ENCODE measurements at regions not wholly inside any gene's neighbourhood (a gene's known extent, or its start where the extent isn't known, plus 50 kb on each side); places are given as distances from the start of the nearest gene placed in this dataset.
A peak's percentile ranks its signal among the peaks of the same experiment; 100 is the strongest.

DNA sequence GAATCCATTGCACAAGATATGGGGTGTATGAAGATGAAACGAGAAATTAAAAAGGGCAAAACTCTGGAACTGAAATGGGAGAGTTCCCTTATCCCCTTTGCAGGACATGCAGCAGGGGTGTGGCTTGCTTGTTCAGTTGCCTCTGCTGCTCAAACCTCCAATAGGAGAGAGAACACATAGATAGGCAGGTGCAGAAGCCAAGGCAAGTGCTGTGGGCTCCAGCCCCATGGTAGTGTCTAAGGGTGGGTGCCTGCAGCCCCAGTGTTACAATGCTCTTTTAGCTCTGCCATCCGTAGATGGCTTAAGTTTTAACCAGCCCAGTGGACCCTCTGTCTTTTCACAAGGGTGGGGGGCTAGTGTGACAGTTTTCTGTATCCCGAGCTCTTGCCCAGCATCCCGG, 69.7 kb downstream of the CMAS start:
- TF ChIP-seq, protein P1, sequence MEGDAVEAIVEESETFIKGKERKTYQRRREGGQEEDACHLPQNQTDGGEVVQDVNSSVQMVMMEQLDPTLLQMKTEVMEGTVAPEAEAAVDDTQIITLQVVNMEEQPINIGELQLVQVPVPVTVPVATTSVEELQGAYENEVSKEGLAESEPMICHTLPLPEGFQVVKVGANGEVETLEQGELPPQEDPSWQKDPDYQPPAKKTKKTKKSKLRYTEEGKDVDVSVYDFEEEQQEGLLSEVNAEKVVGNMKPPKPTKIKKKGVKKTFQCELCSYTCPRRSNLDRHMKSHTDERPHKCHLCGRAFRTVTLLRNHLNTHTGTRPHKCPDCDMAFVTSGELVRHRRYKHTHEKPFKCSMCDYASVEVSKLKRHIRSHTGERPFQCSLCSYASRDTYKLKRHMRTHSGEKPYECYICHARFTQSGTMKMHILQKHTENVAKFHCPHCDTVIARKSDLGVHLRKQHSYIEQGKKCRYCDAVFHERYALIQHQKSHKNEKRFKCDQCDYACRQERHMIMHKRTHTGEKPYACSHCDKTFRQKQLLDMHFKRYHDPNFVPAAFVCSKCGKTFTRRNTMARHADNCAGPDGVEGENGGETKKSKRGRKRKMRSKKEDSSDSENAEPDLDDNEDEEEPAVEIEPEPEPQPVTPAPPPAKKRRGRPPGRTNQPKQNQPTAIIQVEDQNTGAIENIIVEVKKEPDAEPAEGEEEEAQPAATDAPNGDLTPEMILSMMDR (IDR thresholded peaks at IDR 0.05; ENCODE audit: unreplicated experiment) = no peak
- Mint-ChIP-seq H3K4me1 (ENCODE audit: unreplicated experiment) (no peaks in the 10 kb centered on the region), H3K4me3 (ENCODE audit: unreplicated experiment) (no peak overlapping the region), H3K36me3 (ENCODE audit: low read depth, unreplicated experiment) (no peaks in the 10 kb centered on the region), H3K9me3 (ENCODE audit: unreplicated experiment) (no peaks in the 10 kb centered on the region), H3K27ac (ENCODE audit: unreplicated experiment) (no peak overlapping the region), H3K27me3 (ENCODE audit: unreplicated experiment) (no peaks in the 10 kb centered on the region)
- no peak for DNase-seq (ENCODE audit: low spot score)

DNA sequence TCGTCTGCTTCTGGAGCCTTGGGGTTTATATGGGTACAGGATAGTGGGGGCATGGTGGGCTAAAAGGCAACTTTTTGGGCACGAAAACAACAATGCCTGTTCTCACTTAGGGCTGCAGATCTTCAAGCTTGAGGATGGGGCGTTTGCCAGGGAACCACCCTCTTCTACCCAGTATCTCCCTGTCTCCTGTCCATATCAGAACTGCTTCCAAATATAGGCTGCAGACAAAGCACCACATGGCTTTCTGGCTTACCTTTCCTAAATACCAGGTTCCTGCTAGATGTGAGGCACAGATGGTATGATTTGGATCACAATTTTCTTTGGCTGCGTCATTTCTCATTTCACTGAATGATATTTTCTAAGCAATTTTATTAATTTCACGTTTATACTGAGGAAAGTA, 70.4 kb downstream of the CMAS start:
- no peaks in the 10 kb centered on the region for H3K36me3 Mint-ChIP-seq (ENCODE audit: low read depth, unreplicated experiment)
- DNase-seq (ENCODE audit: low spot score) = no peak
- TF ChIP-seq, protein P1 (IDR thresholded peaks at IDR 0.05; ENCODE audit: unreplicated experiment) = no peak
- no peaks in the 10 kb centered on the region for H3K27me3 Mint-ChIP-seq (ENCODE audit: unreplicated experiment)
- H3K4me3 Mint-ChIP-seq (ENCODE audit: unreplicated experiment) = no peak overlapping the region
- H3K4me1 Mint-ChIP-seq (ENCODE audit: unreplicated experiment) = no peaks in the 10 kb centered on the region
- no peaks in the 10 kb centered on the region for H3K9me3 Mint-ChIP-seq (ENCODE audit: unreplicated experiment)
- no peak overlapping the region for H3K27ac Mint-ChIP-seq (ENCODE audit: unreplicated experiment)

DNA sequence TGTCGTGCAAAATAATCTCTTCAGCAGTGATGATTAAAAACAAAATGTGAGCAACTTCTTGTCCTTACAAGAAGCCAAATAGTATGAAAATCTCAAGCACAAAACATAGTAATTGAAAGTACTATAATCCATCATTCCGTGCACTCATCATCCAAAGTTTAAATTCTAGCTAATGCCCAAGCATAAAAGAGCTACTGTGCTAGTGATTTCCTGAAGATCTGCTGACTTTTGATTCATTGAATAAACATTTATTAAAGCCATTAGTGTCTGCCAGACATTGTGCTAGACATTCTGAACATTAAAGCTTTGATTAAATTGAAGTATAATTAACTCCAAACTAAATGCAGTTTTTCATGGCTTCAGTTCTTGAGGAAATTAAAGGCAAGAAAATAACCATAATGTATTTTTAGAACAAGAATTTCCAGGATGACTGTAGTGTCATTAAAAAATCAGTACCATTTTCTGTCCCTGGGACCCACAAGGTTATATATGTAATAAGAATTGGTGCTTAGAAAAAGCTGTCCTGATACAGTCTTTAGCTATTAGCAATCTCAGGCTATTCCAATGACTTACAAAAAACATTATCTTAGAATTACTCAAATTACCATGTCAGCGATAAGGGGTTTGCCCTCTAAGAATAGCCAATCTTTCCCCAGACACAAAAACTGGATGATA, 71.7 kb downstream of the CMAS start:
- DNase-seq (ENCODE audit: low spot score) = no peak

DNA sequence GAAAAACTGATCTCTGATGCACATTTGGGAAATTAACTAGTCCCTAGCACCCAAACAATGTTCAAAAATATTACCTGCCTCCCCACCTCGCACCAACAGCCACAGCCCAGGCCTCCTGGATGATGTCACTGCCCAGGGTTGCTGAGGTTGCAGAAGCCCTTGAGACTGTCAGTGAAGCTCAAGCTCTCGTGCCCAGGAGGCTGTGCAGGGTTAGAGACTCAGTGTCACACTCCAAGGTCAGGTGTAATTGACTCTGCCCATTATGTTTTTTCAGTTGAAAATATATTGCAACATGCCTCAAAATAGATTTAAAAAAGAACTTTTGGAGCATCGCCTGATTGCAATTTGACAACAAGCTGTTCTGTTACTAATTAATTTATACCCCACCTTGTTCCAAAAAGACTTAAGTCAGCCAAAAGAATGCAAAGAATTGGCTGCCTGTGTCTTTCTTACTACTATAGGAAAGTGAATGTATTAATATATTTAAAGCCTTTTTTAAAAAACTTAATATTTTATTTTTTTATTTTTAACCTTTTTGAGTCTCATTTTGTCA, 72.3 kb downstream of the CMAS start:
- no peak for DNase-seq (ENCODE audit: low spot score)
- Mint-ChIP-seq H3K4me1 (ENCODE audit: unreplicated experiment) (no peaks in the 10 kb centered on the region), H3K27me3 (ENCODE audit: unreplicated experiment) (no peaks in the 10 kb centered on the region), H3K27ac (ENCODE audit: unreplicated experiment) (no peak overlapping the region), H3K4me3 (ENCODE audit: unreplicated experiment) (no peak overlapping the region), H3K9me3 (ENCODE audit: unreplicated experiment) (no peaks in the 10 kb centered on the region), H3K36me3 (ENCODE audit: low read depth, unreplicated experiment) (no peaks in the 10 kb centered on the region)
- TF ChIP-seq, protein P1 (IDR thresholded peaks at IDR 0.05; ENCODE audit: unreplicated experiment) = no peak

More for the DNA sequence above, 71.7 kb downstream of the CMAS start:
- Mint-ChIP-seq H3K4me1 (ENCODE audit: unreplicated experiment) (no peaks in the 10 kb centered on the region), H3K27ac (ENCODE audit: unreplicated experiment) (no peak overlapping the region), H3K36me3 (ENCODE audit: low read depth, unreplicated experiment) (no peaks in the 10 kb centered on the region), H3K27me3 (ENCODE audit: unreplicated experiment) (no peaks in the 10 kb centered on the region), H3K4me3 (ENCODE audit: unreplicated experiment) (no peak overlapping the region), H3K9me3 (ENCODE audit: unreplicated experiment) (no peaks in the 10 kb centered on the region)
- TF ChIP-seq, protein P1 (IDR thresholded peaks at IDR 0.05; ENCODE audit: unreplicated experiment) = no peak

DNA sequence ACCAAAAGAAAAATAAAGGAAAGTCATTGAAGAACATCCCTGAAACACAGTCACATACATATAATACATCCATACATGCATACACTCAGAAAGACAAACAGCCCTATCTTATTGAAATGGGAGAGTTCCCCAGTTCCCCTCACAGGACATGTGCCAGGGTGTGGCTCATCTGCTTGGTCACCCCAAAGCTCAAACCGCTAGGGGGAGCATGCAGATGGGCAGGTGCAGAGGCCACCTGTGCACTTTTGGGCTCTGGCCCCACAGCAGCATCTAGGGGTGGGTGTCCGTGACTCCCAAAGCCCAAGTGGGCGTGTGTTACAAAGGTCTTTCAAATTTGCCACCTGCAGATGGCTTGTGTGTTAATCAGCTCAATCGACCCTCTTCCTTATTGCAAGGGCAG, 75.2 kb downstream of the CMAS start:
- H3K4me3 Mint-ChIP-seq (ENCODE audit: unreplicated experiment) = no peak overlapping the region
- TF ChIP-seq, protein P1 (IDR thresholded peaks at IDR 0.05; ENCODE audit: unreplicated experiment) = peak; percentile 35
- H3K36me3 Mint-ChIP-seq (ENCODE audit: low read depth, unreplicated experiment) = no peaks in the 10 kb centered on the region
- no peaks in the 10 kb centered on the region for H3K4me1 Mint-ChIP-seq (ENCODE audit: unreplicated experiment)
- H3K27ac Mint-ChIP-seq (ENCODE audit: unreplicated experiment) = no peak overlapping the region
- no peak for DNase-seq (ENCODE audit: low spot score)
- H3K27me3 Mint-ChIP-seq (ENCODE audit: unreplicated experiment) = no peaks in the 10 kb centered on the region
- no peaks in the 10 kb centered on the region for H3K9me3 Mint-ChIP-seq (ENCODE audit: unreplicated experiment)
